ENCODE measurements at regions not wholly inside any gene's neighbourhood (a gene's known extent, or its start where the extent isn't known, plus 50 kb on each side); places are given as distances from the start of the nearest gene placed in this dataset. TPM values are rescaled to one million over a fixed set of nuclear protein-coding genes. Genes with fewer than 3 reads are reported as not detected.

Small RNA genes lying in the stretch of these regions (small RNA-seq; reads per million reads assigned to genes)
- not detected for gene AC024255.1

Measured in HT-29 (cell line).